Neural cell (in vitro differentiated cells): ENCODE measurements at regions not wholly inside any gene's neighbourhood (a gene's known extent, or its start where the extent isn't known, plus 50 kb on each side); places are given as distances from the start of the nearest gene placed in this dataset.
A peak's percentile ranks its signal among the peaks of the same experiment; 100 is the strongest.

Experiments used
- H2AFZ ChIP-seq: fragments of 200-600, 300-800 bp; sonication (generic), shearing (Covaris generic); 2 replicates; pipeline ENCODE4 v1.6.0; 2014; ENCODE audit warnings: low read depth, mild to moderate bottlenecking, antibody characterized with exemption, low read length, moderate library complexity
- H3F3A ChIP-seq: fragments of 200-600 bp; shearing (Covaris generic); 2 replicates; pipeline ENCODE4 v1.6.1; 2016; ENCODE audit warnings: mild to moderate bottlenecking, moderate library complexity, mixed read lengths, antibody characterized with exemption, low read length; ENCODE audit not compliant: insufficient read depth, poor library complexity, severe bottlenecking
- H3K27ac ChIP-seq: fragments of 200-600, 300-800 bp; sonication (generic), shearing (Covaris generic); 2 replicates; pipeline ENCODE4 v1.5.1; 2014; ENCODE audit warnings: mild to moderate bottlenecking, low read length, moderate library complexity
- H3K27me3 ChIP-seq: fragments of 300-800, 200-600 bp; sonication (generic), shearing (Covaris generic); 2 replicates; pipeline ENCODE4 v1.6.0; 2014; ENCODE audit warnings: mild to moderate bottlenecking, low read depth, low read length, moderate library complexity; ENCODE audit not compliant: insufficient read depth
- H3K36me3 ChIP-seq: fragments of 300-800, 200-600 bp; sonication (generic), shearing (Covaris generic); 2 replicates; pipeline ENCODE4 v1.5.1; 2014; ENCODE audit warnings: mild to moderate bottlenecking, antibody characterized with exemption, low read length, moderate library complexity; ENCODE audit not compliant: insufficient read depth
- H3K4me2 ChIP-seq: fragments of 300-800, 200-600 bp; sonication (generic), shearing (Covaris generic); 2 replicates; pipeline ENCODE4 v1.6.0; 2014; ENCODE audit warnings: mild to moderate bottlenecking, low read length
- H3K4me3 ChIP-seq: fragments of 300-800, 200-600 bp; sonication (generic), shearing (Covaris generic); 2 replicates; pipeline ENCODE4 v1.5.1; 2014; ENCODE audit warnings: mild to moderate bottlenecking, low read length, moderate library complexity
- H3K79me2 ChIP-seq: fragments of 200-600 bp; shearing (Covaris generic); replicated peaks from 2 replicates; pipeline ENCODE4 v1.6.0; 2014; ENCODE audit warnings: mild to moderate bottlenecking, low read length, moderate library complexity; ENCODE audit not compliant: insufficient read depth
- H3K9ac ChIP-seq: fragments of 300-800, 200-600 bp; sonication (generic), shearing (Covaris generic); 2 replicates; pipeline ENCODE4 v1.6.1; 2016; ENCODE audit warnings: mild to moderate bottlenecking, low read length, mixed read lengths
- H3K9me2 ChIP-seq: fragments of 200-600 bp; shearing (Covaris generic); 2 replicates; pipeline ENCODE4 v1.6.1; 2016; ENCODE audit warnings: mild to moderate bottlenecking, low read length, mixed read lengths; ENCODE audit not compliant: insufficient read depth
- H3K9me3 ChIP-seq: fragments of 200-600, 300-800 bp; sonication (generic), shearing (Covaris generic); 2 replicates; pipeline ENCODE4 v1.6.1; 2016; ENCODE audit warnings: mild to moderate bottlenecking, mixed run types, low read length, moderate library complexity, mixed read lengths
- H4K20me1 ChIP-seq: fragments of 200-600 bp; shearing (Covaris generic); 2 replicates; pipeline ENCODE4 v1.6.1; 2016; ENCODE audit warnings: mild to moderate bottlenecking, mixed run types; ENCODE audit not compliant: insufficient read depth
- EP300 ChIP-seq: fragments of 450-650 bp; conservative IDR thresholded peaks from 2 replicates; pipeline ENCODE4 v1.6.1; 2014; ENCODE audit warnings: antibody characterized with exemption, mild to moderate bottlenecking, moderate library complexity; ENCODE audit not compliant: poor library complexity, severe bottlenecking
- EZH2 ChIP-seq: fragments of 200-600, 300-800 bp; shearing (Covaris generic), sonication (generic); IDR thresholded peaks from 2 replicates; pipeline ENCODE4 v1.6.1; 2014; ENCODE audit warnings: antibody characterized with exemption, low read length, borderline replicate concordance, mild to moderate bottlenecking; ENCODE audit not compliant: insufficient read depth, poor library complexity, severe bottlenecking
- MXI1 ChIP-seq: fragments of 450-650 bp; conservative IDR thresholded peaks from 2 replicates; pipeline ENCODE4 v1.6.1; 2014; ENCODE audit warnings: antibody characterized with exemption, mild to moderate bottlenecking; ENCODE audit not compliant: poor library complexity, severe bottlenecking
- POLR2AphosphoS5 ChIP-seq: IDR thresholded peaks from 2 replicates; pipeline ENCODE4 v1.6.1; 2012
- RAD21 ChIP-seq: fragments of 450-650 bp; conservative IDR thresholded peaks from 2 replicates; pipeline ENCODE4 v1.6.1; 2014; ENCODE audit warnings: antibody characterized with exemption, mild to moderate bottlenecking, moderate library complexity
- SMC3 ChIP-seq: fragments of 450-650 bp; conservative IDR thresholded peaks from 2 replicates; pipeline ENCODE4 v1.6.1; 2014; ENCODE audit warnings: antibody characterized with exemption, mild to moderate bottlenecking, moderate library complexity; ENCODE audit not compliant: poor library complexity
- TAF1 ChIP-seq: IDR thresholded peaks from 2 replicates; pipeline ENCODE4 v1.6.1; 2012; ENCODE audit warnings: low read depth
- TF ChIP-seq, protein P1 (sequence below): IDR thresholded peaks from 2 replicates; pipeline ENCODE4 v1.6.1; 2012; ENCODE audit warnings: borderline replicate concordance
- TF ChIP-seq, protein P2 (sequence below): fragments of 450-650 bp; IDR thresholded peaks from 2 replicates; pipeline ENCODE4 v1.5.1; 2014; ENCODE audit warnings: antibody characterized with exemption, mild to moderate bottlenecking, moderate library complexity; ENCODE audit not compliant: poor library complexity, severe bottlenecking

DNA sequence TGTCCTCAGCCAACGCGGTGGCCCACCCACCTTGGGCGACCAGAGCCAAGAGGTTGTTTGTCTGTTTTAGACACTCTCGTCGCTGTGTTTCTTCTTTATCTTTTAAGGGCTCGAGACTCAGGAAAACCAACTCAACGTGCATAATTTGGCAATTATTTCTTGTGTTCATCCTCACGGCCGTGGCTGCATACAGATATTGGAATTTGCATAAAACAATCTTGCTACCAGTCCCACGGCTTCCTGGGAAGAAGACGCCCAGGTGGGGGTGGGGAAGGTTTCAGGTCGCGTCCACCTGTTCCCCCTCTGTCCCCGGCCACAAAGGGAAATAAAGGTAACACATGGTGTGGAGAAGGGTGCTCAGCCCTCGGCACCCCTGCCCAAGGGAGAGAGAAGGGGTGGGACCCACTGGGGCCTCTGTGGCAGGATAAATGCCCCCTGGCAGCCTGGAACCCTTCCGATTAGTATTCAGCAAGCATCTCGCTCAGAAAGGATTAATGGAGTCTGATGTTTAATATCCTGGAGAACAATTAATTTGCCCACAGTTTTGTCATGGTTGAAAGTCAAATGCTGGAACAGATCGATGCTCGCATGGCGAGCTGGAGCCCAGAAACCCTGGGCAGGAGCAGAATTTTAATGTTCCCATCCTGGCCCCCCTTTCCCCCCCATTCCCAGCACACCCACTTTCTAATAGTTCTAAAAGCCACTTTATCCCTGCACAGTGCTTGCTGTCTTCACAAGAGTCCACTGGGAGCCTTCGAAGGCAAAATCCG is 359.7 kb downstream of the MN1 start:
- H3K36me3 ChIP-seq, result no peaks in the 10 kb centered on the region
- no peak overlapping the region for H3K9ac ChIP-seq
- no peaks in the 10 kb centered on the region for H3K9me3 ChIP-seq
- TF ChIP-seq TAF1 (no peak), POLR2AphosphoS5 (no peak), EZH2 (no peak), MXI1 (no peak), EP300 (no peak), RAD21 (no peak), SMC3 (no peak)
- TF ChIP-seq, protein P1, sequence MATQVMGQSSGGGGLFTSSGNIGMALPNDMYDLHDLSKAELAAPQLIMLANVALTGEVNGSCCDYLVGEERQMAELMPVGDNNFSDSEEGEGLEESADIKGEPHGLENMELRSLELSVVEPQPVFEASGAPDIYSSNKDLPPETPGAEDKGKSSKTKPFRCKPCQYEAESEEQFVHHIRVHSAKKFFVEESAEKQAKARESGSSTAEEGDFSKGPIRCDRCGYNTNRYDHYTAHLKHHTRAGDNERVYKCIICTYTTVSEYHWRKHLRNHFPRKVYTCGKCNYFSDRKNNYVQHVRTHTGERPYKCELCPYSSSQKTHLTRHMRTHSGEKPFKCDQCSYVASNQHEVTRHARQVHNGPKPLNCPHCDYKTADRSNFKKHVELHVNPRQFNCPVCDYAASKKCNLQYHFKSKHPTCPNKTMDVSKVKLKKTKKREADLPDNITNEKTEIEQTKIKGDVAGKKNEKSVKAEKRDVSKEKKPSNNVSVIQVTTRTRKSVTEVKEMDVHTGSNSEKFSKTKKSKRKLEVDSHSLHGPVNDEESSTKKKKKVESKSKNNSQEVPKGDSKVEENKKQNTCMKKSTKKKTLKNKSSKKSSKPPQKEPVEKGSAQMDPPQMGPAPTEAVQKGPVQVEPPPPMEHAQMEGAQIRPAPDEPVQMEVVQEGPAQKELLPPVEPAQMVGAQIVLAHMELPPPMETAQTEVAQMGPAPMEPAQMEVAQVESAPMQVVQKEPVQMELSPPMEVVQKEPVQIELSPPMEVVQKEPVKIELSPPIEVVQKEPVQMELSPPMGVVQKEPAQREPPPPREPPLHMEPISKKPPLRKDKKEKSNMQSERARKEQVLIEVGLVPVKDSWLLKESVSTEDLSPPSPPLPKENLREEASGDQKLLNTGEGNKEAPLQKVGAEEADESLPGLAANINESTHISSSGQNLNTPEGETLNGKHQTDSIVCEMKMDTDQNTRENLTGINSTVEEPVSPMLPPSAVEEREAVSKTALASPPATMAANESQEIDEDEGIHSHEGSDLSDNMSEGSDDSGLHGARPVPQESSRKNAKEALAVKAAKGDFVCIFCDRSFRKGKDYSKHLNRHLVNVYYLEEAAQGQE, result no peak
- TF ChIP-seq, protein P2, sequence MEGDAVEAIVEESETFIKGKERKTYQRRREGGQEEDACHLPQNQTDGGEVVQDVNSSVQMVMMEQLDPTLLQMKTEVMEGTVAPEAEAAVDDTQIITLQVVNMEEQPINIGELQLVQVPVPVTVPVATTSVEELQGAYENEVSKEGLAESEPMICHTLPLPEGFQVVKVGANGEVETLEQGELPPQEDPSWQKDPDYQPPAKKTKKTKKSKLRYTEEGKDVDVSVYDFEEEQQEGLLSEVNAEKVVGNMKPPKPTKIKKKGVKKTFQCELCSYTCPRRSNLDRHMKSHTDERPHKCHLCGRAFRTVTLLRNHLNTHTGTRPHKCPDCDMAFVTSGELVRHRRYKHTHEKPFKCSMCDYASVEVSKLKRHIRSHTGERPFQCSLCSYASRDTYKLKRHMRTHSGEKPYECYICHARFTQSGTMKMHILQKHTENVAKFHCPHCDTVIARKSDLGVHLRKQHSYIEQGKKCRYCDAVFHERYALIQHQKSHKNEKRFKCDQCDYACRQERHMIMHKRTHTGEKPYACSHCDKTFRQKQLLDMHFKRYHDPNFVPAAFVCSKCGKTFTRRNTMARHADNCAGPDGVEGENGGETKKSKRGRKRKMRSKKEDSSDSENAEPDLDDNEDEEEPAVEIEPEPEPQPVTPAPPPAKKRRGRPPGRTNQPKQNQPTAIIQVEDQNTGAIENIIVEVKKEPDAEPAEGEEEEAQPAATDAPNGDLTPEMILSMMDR, result no peak
- no peak overlapping the region for H2AFZ ChIP-seq
- no peaks in the 10 kb centered on the region for H3K27me3 ChIP-seq
- H3F3A ChIP-seq, result no peaks in the 10 kb centered on the region
- no peak overlapping the region for H3K4me3 ChIP-seq
- H4K20me1 ChIP-seq, result no peaks in the 10 kb centered on the region
- peak overlapping the region; percentile 20 for H3K27ac ChIP-seq
- no peaks in the 10 kb centered on the region for H3K79me2 ChIP-seq
- H3K4me2 ChIP-seq, result no peak overlapping the region
- H3K9me2 ChIP-seq, result no peaks in the 10 kb centered on the region

GRCh38 chr22:27443306-27443705 is 358.2 kb downstream of the MN1 start:
- no peak overlapping the region for H3K4me3 ChIP-seq
- no peaks in the 10 kb centered on the region for H3K36me3 ChIP-seq
- H3K9me2 ChIP-seq, result no peaks in the 10 kb centered on the region
- H3K4me2 ChIP-seq, result no peak overlapping the region
- no peak overlapping the region for H3K27ac ChIP-seq
- no peak overlapping the region for H2AFZ ChIP-seq
- no peaks in the 10 kb centered on the region for H3K79me2 ChIP-seq
- H3K9me3 ChIP-seq, result no peaks in the 10 kb centered on the region
- no peaks in the 10 kb centered on the region for H3F3A ChIP-seq
- TF ChIP-seq, protein P1, result no peak
- TF ChIP-seq TAF1 (no peak), SMC3 (no peak), RAD21 (no peak), POLR2AphosphoS5 (no peak), EZH2 (no peak), EP300 (no peak), MXI1 (no peak)
- TF ChIP-seq, protein P2, result no peak
- H4K20me1 ChIP-seq, result no peaks in the 10 kb centered on the region
- H3K9ac ChIP-seq, result no peak overlapping the region
- H3K27me3 ChIP-seq, result no peaks in the 10 kb centered on the region
